Breast epithelium (tissue), 3 donors: ENCODE measurements at regions not wholly inside any gene's neighbourhood (a gene's known extent, or its start where the extent isn't known, plus 50 kb on each side); places are given as distances from the start of the nearest gene placed in this dataset.

Experiments used
- CTCF ChIP-seq, 3 donors: fragments of 450-650 bp; IDR thresholded peaks; one replicate each; pipeline ENCODE4 v1.5.1; 2016 to 2017; ENCODE audit warnings: antibody characterized with exemption in 3 of 3, mild to moderate bottlenecking in 3 of 3, moderate library complexity in 3 of 3
- POLR2A ChIP-seq: fragments of 450-650 bp; IDR thresholded peaks from one replicate; pipeline ENCODE4 v1.6.1; 2016; ENCODE audit warnings: antibody characterized with exemption, mild to moderate bottlenecking, moderate library complexity
- POLR2AphosphoS5 ChIP-seq, 3 donors: sonication (generic); formaldehyde crosslinking; IDR thresholded peaks; one replicate each; pipeline ENCODE4 v1.6.1; 2017; ENCODE audit warnings: antibody characterized with exemption in 3 of 3

GRCh38 chr12:67794161-67794560, 145.6 kb downstream of the DYRK2 start:
- TF ChIP-seq CTCF (IDR thresholded peaks at IDR 0.05): no peak
- TF ChIP-seq POLR2AphosphoS5 (IDR thresholded peaks at IDR 0.05): no peak
- TF ChIP-seq POLR2A: no peak
